Esophagus muscularis mucosa (tissue), 4 donors: ENCODE measurements at regions not wholly inside any gene's neighbourhood (a gene's known extent, or its start where the extent isn't known, plus 50 kb on each side); places are given as distances from the start of the nearest gene placed in this dataset.

Source experiments
- DNase-seq: peaks from one replicate; pipeline ENCODE4 v3.0.0-alpha.2; 2017; ENCODE audit errors: extremely low spot score
- H3K27ac ChIP-seq, 4 donors: fragments of 200-600 bp; sonication (generic); replicated peaks in 1 of 4; 1 replicate in 3 of 4; 2 replicates in 1 of 4; pipeline ENCODE4 v1.5.1; 2016 to 2019; ENCODE audit warnings: mild to moderate bottlenecking in 1 of 4
- H3K27me3 ChIP-seq, 4 donors: fragments of 200-600 bp; sonication (generic); one replicate each; pipeline versions ENCODE4 v1.5.1 to v1.6.0; 2016 to 2019
- H3K36me3 ChIP-seq, 4 donors: fragments of 200-600 bp; sonication (generic); one replicate each; pipeline ENCODE4 v1.5.1; 2016 to 2019
- H3K4me1 ChIP-seq, 4 donors: fragments of 200-600 bp; sonication (generic); one replicate each; pipeline ENCODE4 v1.5.1; 2016 to 2019
- H3K4me3 ChIP-seq, 4 donors: fragments of 200-600 bp; sonication (generic); 1 replicate in 2 of 4; 2 replicates in 2 of 4; pipeline ENCODE4 v1.5.1; 2016 to 2019; ENCODE audit warnings: mild to moderate bottlenecking in 4 of 4, moderate library complexity in 1 of 4
- H3K9me3 ChIP-seq, 4 donors: fragments of 200-600 bp; sonication (generic); 1 replicate in 3 of 4; 2 replicates in 1 of 4; pipeline ENCODE4 v1.5.1; 2016 to 2019
- CTCF ChIP-seq, 3 experiments: fragments of 200-600 bp in 2 of 3; fragments of 450-650 bp in 1 of 3; sonication (generic) in 2 of 3; IDR thresholded peaks; one replicate each; pipeline ENCODE4 v1.5.1; 2017 to 2019; ENCODE audit warnings: antibody characterized with exemption in 3 of 3, mild to moderate bottlenecking in 2 of 3, moderate library complexity in 1 of 3
- EP300 ChIP-seq: sonication (generic); formaldehyde crosslinking; IDR thresholded peaks from one replicate; pipeline ENCODE4 v1.6.1; 2017; ENCODE audit warnings: antibody characterized with exemption
- POLR2A ChIP-seq: fragments of 450-650 bp; IDR thresholded peaks from one replicate; pipeline ENCODE4 v1.6.1; 2017; ENCODE audit warnings: antibody characterized with exemption, moderate library complexity, mild to moderate bottlenecking, low read depth
- POLR2AphosphoS5 ChIP-seq, 2 donors: sonication (generic); formaldehyde crosslinking; IDR thresholded peaks; one replicate each; pipeline ENCODE4 v1.6.1; 2017; ENCODE audit warnings: antibody characterized with exemption in 2 of 2
- WGBS: methylation state at CpG from one replicate; pipeline ENCODE4 v1.1.5; 2018; 5-methylcytosine and 5-hydroxymethylcytosine counted together
- intact Hi-C: fragments of 100-400 bp; cut with DNase I; formaldehyde crosslinking; loops from one replicate; pipeline ENCODE4 v1.15.1; 2023

- Histone ChIP-seq H3K27me3 (no peaks in the 10 kb centered on the region), H3K4me3 (no peak overlapping the region), H3K9me3 (no peaks in the 10 kb centered on the region), H3K4me1 (no peaks in the 10 kb centered on the region), H3K36me3 (no peaks in the 10 kb centered on the region), H3K27ac (no peak overlapping the region)
- TF ChIP-seq POLR2A (no peak), CTCF (IDR thresholded peaks at IDR 0.05) (no peak), EP300 (no peak), POLR2AphosphoS5 (IDR thresholded peaks at IDR 0.05) (no peak)
- intact Hi-C loops, result no loop called here
- no peak for DNase-seq
- 22% methylated on average over 2 of the region's 2 CpGs for WGBS
Measured at GRCh38 chr9:33687779-33688178, 107.6 kb upstream of the PRSS3 start.

- no peak for DNase-seq
- 80% methylated on average over 2 of the region's 2 CpGs for WGBS
- Histone ChIP-seq H3K4me3 (no peak overlapping the region), H3K4me1 (no peaks in the 10 kb centered on the region), H3K27me3 (no peaks in the 10 kb centered on the region), H3K27ac (no peak overlapping the region), H3K9me3 (no peaks in the 10 kb centered on the region), H3K36me3 (no peaks in the 10 kb centered on the region)
- TF ChIP-seq EP300 (no peak), CTCF (IDR thresholded peaks at IDR 0.05) (no peak), POLR2A (no peak), POLR2AphosphoS5 (IDR thresholded peaks at IDR 0.05) (no peak)
- intact Hi-C loops, result no loop called here
Measured at GRCh38 chr9:33690143-33690933, 105.0 kb upstream of the PRSS3 start.

DNA sequence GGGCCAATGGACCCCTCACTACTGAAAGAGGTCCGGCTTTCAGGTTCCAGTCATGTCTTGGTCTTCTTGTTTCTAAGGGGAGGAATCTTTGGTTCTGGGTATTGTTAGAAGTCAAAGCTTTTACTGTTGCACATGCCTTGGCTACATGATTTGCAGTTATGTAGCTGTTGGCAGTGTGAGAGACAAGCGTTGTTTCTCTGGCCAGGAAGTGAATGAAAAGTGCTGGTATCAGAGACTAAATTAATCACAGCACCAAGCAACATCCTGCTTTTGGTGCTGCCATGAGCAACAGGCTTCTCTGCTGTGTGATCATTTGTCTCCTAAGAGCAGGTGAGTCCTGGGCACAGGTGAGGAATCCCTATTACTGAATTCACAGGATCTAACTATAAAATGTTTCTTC, 100.1 kb upstream of the PRSS3 start:
- no peaks in the 10 kb centered on the region for H3K36me3 ChIP-seq
- H3K4me3 ChIP-seq, result no peak overlapping the region
- H3K27me3 ChIP-seq, result no peaks in the 10 kb centered on the region
- H3K27ac ChIP-seq, result no peak overlapping the region
- no peaks in the 10 kb centered on the region for H3K9me3 ChIP-seq
- TF ChIP-seq POLR2A (no peak), POLR2AphosphoS5 (IDR thresholded peaks at IDR 0.05) (no peak), EP300 (no peak), CTCF (IDR thresholded peaks at IDR 0.05) (no peak)
- no peak for DNase-seq
- no peaks in the 10 kb centered on the region for H3K4me1 ChIP-seq
- WGBS, result 93% methylated on average over 2 of the region's 2 CpGs
- intact Hi-C loops, result no loop called here

- no peaks in the 10 kb centered on the region for H3K36me3 ChIP-seq
- H3K4me1 ChIP-seq, result no peaks in the 10 kb centered on the region
- no peaks in the 10 kb centered on the region for H3K9me3 ChIP-seq
- intact Hi-C loops, result no loop called here
- no peak overlapping the region for H3K4me3 ChIP-seq
- no peak overlapping the region for H3K27ac ChIP-seq
- no peak for TF ChIP-seq EP300
- TF ChIP-seq POLR2AphosphoS5 (IDR thresholded peaks at IDR 0.05), result no peak
- no peak for TF ChIP-seq CTCF (IDR thresholded peaks at IDR 0.05)
- TF ChIP-seq POLR2A, result no peak
- DNase-seq, result no peak
- 96% methylated on average over 3 of the region's 3 CpGs for WGBS
- H3K27me3 ChIP-seq, result no peaks in the 10 kb centered on the region
Measured at GRCh38 chr9:33695856-33696255, 99.5 kb upstream of the PRSS3 start.

GRCh38 chr9:33697171-33697570, 98.2 kb upstream of the PRSS3 start:
- Histone ChIP-seq H3K27ac (no peak overlapping the region), H3K4me1 (no peaks in the 10 kb centered on the region), H3K36me3 (no peaks in the 10 kb centered on the region), H3K4me3 (no peak overlapping the region), H3K27me3 (no peaks in the 10 kb centered on the region), H3K9me3 (no peaks in the 10 kb centered on the region)
- DNase-seq, result no peak
- intact Hi-C loops, result no loop called here
- TF ChIP-seq POLR2AphosphoS5 (IDR thresholded peaks at IDR 0.05) (no peak), CTCF (IDR thresholded peaks at IDR 0.05) (no peak), EP300 (no peak), POLR2A (no peak)
